ENCODE measurements at regions not wholly inside any gene's neighbourhood (a gene's known extent, or its start where the extent isn't known, plus 50 kb on each side); places are given as distances from the start of the nearest gene placed in this dataset.

DNA sequence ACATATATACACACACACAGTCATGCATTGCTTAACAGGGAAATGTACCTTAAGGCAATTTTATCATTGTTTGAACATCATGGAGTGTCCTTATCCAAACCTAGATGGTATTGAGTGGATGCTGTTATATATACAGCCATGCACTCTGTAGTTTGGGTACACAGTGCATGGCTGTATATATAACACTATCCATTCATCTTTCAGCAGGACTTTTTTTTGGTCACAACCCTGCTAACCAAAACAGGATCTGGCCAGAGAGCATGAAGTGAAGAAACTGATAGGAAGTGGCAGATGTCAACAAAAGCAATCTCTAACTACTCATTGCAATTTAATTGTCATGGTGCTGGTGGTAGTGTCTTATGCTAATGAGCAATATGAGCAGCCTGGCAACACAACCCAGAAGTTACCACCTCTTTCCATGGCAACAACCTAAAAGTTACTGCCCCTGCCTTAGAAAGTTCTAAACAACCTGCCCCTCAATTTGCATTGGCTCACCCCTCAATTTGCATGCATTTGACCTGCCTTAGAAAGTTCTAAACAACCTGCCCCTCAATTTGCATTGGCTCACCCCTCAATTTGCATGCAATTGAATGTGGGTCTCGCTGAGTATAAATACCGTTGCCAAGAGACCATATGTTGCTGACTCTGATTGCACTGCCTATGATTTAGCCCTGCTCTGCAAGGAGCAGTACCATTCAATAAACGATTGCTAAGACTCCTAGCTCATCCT lies 434.9 kb downstream of the DSEL start:
- 77 to 82% methylated on average over 3 of the region's 3 CpGs for WGBS, 2 donors
- no peak for DNase-seq
- H3K36me3 ChIP-seq (ENCODE audit: control insufficient read depth in 4 of 4, insufficient read depth in 4 of 4, low read length in 4 of 4): no peaks in the 10 kb centered on the region
- no peaks in the 10 kb centered on the region for H3K27me3 ChIP-seq (ENCODE audit: control insufficient read depth in 3 of 3, insufficient read depth in 3 of 3, low read length in 2 of 3)
- H3K27ac ChIP-seq (ENCODE audit: low read depth in 1 of 2, low read length in 1 of 2): no peak overlapping the region
- H3K4me3 ChIP-seq: no peak overlapping the region
- no peaks in the 10 kb centered on the region for H3K4me1 ChIP-seq (ENCODE audit: control insufficient read depth in 5 of 5, insufficient read depth in 5 of 5, low read length in 5 of 5)
- TF ChIP-seq, protein P1, sequence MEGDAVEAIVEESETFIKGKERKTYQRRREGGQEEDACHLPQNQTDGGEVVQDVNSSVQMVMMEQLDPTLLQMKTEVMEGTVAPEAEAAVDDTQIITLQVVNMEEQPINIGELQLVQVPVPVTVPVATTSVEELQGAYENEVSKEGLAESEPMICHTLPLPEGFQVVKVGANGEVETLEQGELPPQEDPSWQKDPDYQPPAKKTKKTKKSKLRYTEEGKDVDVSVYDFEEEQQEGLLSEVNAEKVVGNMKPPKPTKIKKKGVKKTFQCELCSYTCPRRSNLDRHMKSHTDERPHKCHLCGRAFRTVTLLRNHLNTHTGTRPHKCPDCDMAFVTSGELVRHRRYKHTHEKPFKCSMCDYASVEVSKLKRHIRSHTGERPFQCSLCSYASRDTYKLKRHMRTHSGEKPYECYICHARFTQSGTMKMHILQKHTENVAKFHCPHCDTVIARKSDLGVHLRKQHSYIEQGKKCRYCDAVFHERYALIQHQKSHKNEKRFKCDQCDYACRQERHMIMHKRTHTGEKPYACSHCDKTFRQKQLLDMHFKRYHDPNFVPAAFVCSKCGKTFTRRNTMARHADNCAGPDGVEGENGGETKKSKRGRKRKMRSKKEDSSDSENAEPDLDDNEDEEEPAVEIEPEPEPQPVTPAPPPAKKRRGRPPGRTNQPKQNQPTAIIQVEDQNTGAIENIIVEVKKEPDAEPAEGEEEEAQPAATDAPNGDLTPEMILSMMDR (IDR thresholded peaks at IDR 0.05; ENCODE audit: control extremely low read depth, extremely low read depth): no peak
- H3K9ac ChIP-seq (ENCODE audit: insufficient read depth in 1 of 2, low read length in 2 of 2): no peak overlapping the region
- ATAC-seq (ENCODE audit: insufficient read depth, low FRiP score): no peak
- H3K9me3 ChIP-seq (ENCODE audit: control insufficient read depth in 4 of 4, insufficient read depth in 3 of 4, low read length in 3 of 4): no peaks in the 10 kb centered on the region

DNA sequence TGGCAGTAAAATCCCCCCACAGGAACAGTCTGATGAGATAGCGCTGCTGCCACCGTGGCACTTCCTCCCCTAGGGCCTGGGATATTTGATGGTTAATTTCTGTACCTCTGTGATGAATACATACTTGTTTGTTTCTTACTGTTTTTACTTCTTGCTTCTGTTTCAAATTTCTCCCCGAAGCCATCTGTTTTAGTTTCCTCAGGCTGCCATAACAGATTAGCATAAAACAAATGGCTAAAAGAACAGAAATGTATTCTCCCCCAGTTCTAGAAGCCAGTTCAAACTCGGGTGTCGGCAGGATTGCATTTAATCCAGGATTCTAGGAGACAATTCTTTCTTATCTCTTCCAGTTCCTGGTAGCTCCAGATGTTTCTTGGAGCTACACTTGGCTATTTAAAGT lies 435.9 kb downstream of the DSEL start:
- H3K4me3 ChIP-seq: no peak overlapping the region
- no peak for ATAC-seq (ENCODE audit: insufficient read depth, low FRiP score)
- WGBS, 2 donors: 83% methylated on average over 5 of the region's 5 CpGs
- H3K27me3 ChIP-seq (ENCODE audit: control insufficient read depth in 3 of 3, insufficient read depth in 3 of 3, low read length in 2 of 3): no peaks in the 10 kb centered on the region
- no peaks in the 10 kb centered on the region for H3K4me1 ChIP-seq (ENCODE audit: control insufficient read depth in 5 of 5, insufficient read depth in 5 of 5, low read length in 5 of 5)
- H3K27ac ChIP-seq (ENCODE audit: low read depth in 1 of 2, low read length in 1 of 2): no peak overlapping the region
- H3K36me3 ChIP-seq (ENCODE audit: control insufficient read depth in 4 of 4, insufficient read depth in 4 of 4, low read length in 4 of 4): no peaks in the 10 kb centered on the region
- no peak overlapping the region for H3K9ac ChIP-seq (ENCODE audit: insufficient read depth in 1 of 2, low read length in 2 of 2)
- no peaks in the 10 kb centered on the region for H3K9me3 ChIP-seq (ENCODE audit: control insufficient read depth in 4 of 4, insufficient read depth in 3 of 4, low read length in 3 of 4)
- TF ChIP-seq, protein P1 (IDR thresholded peaks at IDR 0.05; ENCODE audit: control extremely low read depth, extremely low read depth): no peak
- DNase-seq: no peak

DNA sequence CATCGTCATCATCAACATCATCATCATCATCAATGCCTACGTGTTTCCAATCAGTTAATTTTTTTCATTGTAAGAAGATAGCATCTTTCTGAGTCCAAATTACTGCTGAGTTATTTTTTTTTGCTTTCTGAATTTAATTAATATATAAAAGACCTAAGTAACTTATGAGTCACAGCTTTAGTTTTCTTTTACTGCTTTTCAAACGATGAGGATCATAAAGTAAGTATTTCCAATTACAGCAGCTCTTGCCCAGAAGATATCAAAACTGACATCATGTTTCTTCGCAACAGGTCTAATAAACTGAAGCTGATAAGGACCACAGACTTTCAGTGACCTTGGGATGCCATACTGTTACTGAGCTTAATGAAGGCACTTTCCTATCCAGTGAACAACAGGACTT lies 442.2 kb downstream of the DSEL start:
- ATAC-seq (ENCODE audit: insufficient read depth, low FRiP score) (no peak), DNase-seq (peak in 1 of 3 donors; percentile 4)
- H3K9ac ChIP-seq (ENCODE audit: insufficient read depth in 1 of 2, low read length in 2 of 2): no peak overlapping the region
- WGBS, 2 donors: 38 to 52% methylated on average over 4 of the region's 4 CpGs
- TF ChIP-seq, protein P1 (IDR thresholded peaks at IDR 0.05; ENCODE audit: control extremely low read depth, extremely low read depth): no peak
- H3K4me1 ChIP-seq (ENCODE audit: control insufficient read depth in 5 of 5, insufficient read depth in 5 of 5, low read length in 5 of 5): no peaks in the 10 kb centered on the region
- H3K27ac ChIP-seq (ENCODE audit: low read depth in 1 of 2, low read length in 1 of 2): no peak overlapping the region
- H3K4me3 ChIP-seq: no peak overlapping the region
- no peaks in the 10 kb centered on the region for H3K36me3 ChIP-seq (ENCODE audit: control insufficient read depth in 4 of 4, insufficient read depth in 4 of 4, low read length in 4 of 4)
- H3K27me3 ChIP-seq (ENCODE audit: control insufficient read depth in 3 of 3, insufficient read depth in 3 of 3, low read length in 2 of 3): no peaks in the 10 kb centered on the region
- no peaks in the 10 kb centered on the region for H3K9me3 ChIP-seq (ENCODE audit: control insufficient read depth in 4 of 4, insufficient read depth in 3 of 4, low read length in 3 of 4)

DNA sequence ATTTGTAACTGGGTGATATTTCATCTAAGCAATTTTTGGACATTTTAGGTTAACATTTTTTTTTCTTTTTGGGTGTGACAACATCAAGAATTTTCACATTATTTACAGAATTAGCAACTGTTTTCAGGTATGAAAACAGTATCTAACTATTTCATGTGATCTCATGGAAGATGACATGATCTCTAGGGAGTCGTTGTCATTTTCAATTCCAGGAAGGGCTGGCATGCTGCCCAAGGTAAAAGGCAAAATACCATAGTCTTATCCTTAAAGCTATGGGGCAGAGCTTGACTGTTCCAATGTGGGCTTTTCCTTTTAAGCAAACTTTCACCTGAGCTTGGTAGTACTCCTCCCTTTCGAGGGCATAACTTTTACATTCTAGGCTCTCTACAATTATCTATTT lies 443.7 kb downstream of the DSEL start:
- H3K4me3 ChIP-seq: no peak overlapping the region
- ATAC-seq (ENCODE audit: insufficient read depth, low FRiP score): no peak
- H3K4me1 ChIP-seq (ENCODE audit: control insufficient read depth in 5 of 5, insufficient read depth in 5 of 5, low read length in 5 of 5): no peaks in the 10 kb centered on the region

More for the DNA sequence above, 443.7 kb downstream of the DSEL start:
- H3K27me3 ChIP-seq (ENCODE audit: control insufficient read depth in 3 of 3, insufficient read depth in 3 of 3, low read length in 2 of 3): no peaks in the 10 kb centered on the region
- H3K9ac ChIP-seq (ENCODE audit: insufficient read depth in 1 of 2, low read length in 2 of 2): no peak overlapping the region
- H3K9me3 ChIP-seq (ENCODE audit: control insufficient read depth in 4 of 4, insufficient read depth in 3 of 4, low read length in 3 of 4): no peaks in the 10 kb centered on the region
- DNase-seq: no peak
- TF ChIP-seq, protein P1 (IDR thresholded peaks at IDR 0.05; ENCODE audit: control extremely low read depth, extremely low read depth): no peak
- H3K27ac ChIP-seq (ENCODE audit: low read depth in 1 of 2, low read length in 1 of 2): no peak overlapping the region
- 59 to 63% methylated on average over 2 of the region's 2 CpGs for WGBS, 2 donors
- H3K36me3 ChIP-seq (ENCODE audit: control insufficient read depth in 4 of 4, insufficient read depth in 4 of 4, low read length in 4 of 4): no peaks in the 10 kb centered on the region
